Activated CD4-positive, alpha-beta T cell treated with anti-CD3 and anti-CD28 coated beads, Interleukin-2, amount 10 ng/mL, durations not matched to agents 24 days and 14 days (primary cell): ENCODE measurements at regions not wholly inside any gene's neighbourhood (a gene's known extent, or its start where the extent isn't known, plus 50 kb on each side); places are given as distances from the start of the nearest gene placed in this dataset.
"Not testable (repeated sequence)": the region's sequence is repeated elsewhere in the genome, so short reads cannot be mapped to it uniquely, and the experiment has no call there.

Experiments
- DNase-seq: peaks from one replicate; pipeline ENCODE4 v3.0.0; 2022
- H3K27ac Mint-ChIP-seq: one replicate; pipeline ENCODE4 v1.8.0; 2022; ENCODE audit warnings: mild to moderate bottlenecking, mixed read lengths
- H3K27me3 Mint-ChIP-seq: one replicate; pipeline ENCODE4 v1.8.0; 2022; ENCODE audit warnings: mixed read lengths
- H3K36me3 Mint-ChIP-seq: one replicate; pipeline ENCODE4 v1.8.0; 2022; ENCODE audit warnings: low read depth, mild to moderate bottlenecking, mixed read lengths
- H3K4me1 Mint-ChIP-seq: one replicate; pipeline ENCODE4 v1.8.0; 2021; ENCODE audit warnings: mixed read lengths
- H3K4me3 Mint-ChIP-seq: one replicate; pipeline ENCODE4 v1.8.0; 2022; ENCODE audit warnings: mild to moderate bottlenecking, moderate library complexity, mixed read lengths
- H3K9me3 Mint-ChIP-seq: one replicate; pipeline ENCODE4 v1.8.0; 2021; ENCODE audit warnings: mixed read lengths
- intact Hi-C: fragments of 100-400 bp; cut with micrococcal nuclease; formaldehyde crosslinking; loops from one replicate; pipeline ENCODE4 v1.15.1; 2023

DNA sequence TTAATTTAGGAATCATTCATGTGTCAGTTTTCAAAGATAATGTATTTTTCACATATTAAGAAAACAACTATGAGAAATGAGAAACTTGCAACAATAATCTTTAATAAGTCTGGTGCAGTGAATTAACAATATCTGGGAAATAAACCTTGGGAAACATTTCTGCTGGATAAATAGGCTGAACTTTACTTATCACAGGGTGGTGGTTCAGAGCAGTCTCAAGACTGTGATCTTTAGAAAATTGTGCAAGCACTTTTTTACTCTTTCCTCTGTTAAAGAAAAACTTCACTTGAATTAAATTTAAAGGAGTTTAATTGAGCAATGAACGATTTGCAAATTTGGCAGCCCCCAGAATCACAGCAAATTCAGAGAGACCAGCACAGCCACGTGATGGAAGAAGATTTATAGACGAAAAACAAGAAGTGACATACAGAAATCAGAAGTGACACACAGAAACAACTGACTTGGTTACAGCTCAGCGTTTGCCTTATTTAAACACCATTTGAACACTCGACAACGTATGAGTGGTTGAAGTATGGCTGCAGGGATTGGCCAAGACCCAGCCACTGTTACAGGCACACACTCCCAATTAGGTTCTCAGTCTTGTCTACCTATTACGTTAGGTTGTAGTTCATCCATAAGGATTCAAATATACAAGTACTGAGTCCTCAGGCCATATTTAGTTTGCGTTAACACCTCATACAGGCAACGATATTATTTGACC is 631.9 kb downstream of the SLCO4C1 start:
- no peak overlapping the region for H3K4me3 Mint-ChIP-seq
- no peaks in the 10 kb centered on the region for H3K4me1 Mint-ChIP-seq
- H3K27me3 Mint-ChIP-seq = no peaks in the 10 kb centered on the region
- H3K27ac Mint-ChIP-seq = no peak overlapping the region
- H3K9me3 Mint-ChIP-seq = no peaks in the 10 kb centered on the region
- intact Hi-C loops = no loop called here
- no peaks in the 10 kb centered on the region for H3K36me3 Mint-ChIP-seq
- DNase-seq = no peak

DNA sequence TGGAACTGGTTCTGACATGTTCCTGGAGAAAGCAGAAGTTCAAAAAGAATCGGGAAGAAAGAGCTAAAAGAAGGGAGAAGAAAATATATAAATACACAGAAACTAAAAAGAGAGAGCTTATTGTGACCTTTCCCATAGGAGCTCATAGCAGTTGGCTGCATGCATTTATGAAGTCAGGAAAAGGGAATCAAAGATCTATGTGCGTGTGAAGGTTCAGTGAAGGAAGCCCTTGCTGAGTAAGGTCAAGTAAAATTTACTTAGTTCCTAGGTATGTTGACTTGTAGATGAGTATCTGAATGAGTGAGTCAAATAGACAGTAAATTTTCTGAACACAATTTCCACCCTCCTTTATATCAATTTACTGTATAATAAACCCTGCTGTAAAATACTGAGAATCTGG is 632.5 kb downstream of the SLCO4C1 start:
- intact Hi-C loops = no loop called here
- Mint-ChIP-seq H3K4me3 (no peak overlapping the region), H3K27ac (no peak overlapping the region), H3K9me3 (no peaks in the 10 kb centered on the region), H3K27me3 (no peaks in the 10 kb centered on the region), H3K36me3 (no peaks in the 10 kb centered on the region), H3K4me1 (no peaks in the 10 kb centered on the region)
- DNase-seq = no peak

DNA sequence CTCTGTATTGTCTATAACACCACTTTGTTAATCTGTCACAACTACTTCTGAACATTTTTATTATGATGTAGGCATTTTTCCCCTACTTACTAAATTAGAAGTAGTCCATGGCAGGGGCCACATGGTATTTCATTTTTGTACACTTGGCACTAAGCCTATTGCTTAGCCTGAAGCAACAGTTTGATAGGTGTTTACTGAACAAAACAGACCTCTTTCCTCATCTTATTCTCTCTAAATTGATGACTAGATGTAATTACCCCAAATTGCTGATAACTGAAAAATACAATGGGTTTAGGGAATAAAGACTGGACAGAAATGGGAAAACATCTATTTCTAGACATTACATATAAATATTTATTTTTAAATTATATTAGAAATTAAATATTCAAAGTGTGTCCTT is 633.8 kb downstream of the SLCO4C1 start:
- intact Hi-C loops = no loop called here
- no peaks in the 10 kb centered on the region for H3K27me3 Mint-ChIP-seq
- no peaks in the 10 kb centered on the region for H3K9me3 Mint-ChIP-seq
- DNase-seq = no peak
- H3K4me3 Mint-ChIP-seq = no peak overlapping the region
- no peaks in the 10 kb centered on the region for H3K4me1 Mint-ChIP-seq
- H3K27ac Mint-ChIP-seq = no peak overlapping the region
- H3K36me3 Mint-ChIP-seq = no peaks in the 10 kb centered on the region

DNA sequence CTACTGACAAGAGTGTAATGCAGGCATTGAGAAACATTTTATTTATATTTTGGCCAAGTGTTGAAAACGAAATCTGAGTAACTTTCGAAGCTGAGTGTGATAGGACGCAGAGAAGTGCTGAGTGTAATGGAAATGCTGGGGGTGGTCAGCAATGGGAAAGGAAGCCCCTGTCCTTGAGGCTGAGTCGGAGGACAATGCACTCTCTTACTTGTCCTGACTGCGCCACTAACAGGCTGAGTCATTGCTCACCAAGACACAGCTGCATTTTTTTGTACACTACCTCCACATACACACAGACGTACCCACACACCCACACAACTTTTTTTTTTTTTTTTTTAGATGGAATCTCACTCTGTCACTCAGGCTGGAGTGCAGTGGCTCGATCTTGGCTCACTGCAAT is 637.7 kb downstream of the SLCO4C1 start:
- intact Hi-C loops = no loop called here
- no peaks in the 10 kb centered on the region for H3K4me1 Mint-ChIP-seq
- no peaks in the 10 kb centered on the region for H3K36me3 Mint-ChIP-seq
- no peak overlapping the region for H3K27ac Mint-ChIP-seq
- H3K27me3 Mint-ChIP-seq = no peaks in the 10 kb centered on the region
- no peak overlapping the region for H3K4me3 Mint-ChIP-seq
- no peak for DNase-seq
- H3K9me3 Mint-ChIP-seq = no peaks in the 10 kb centered on the region

GRCh38 chr5:101653996-101654395 is 642.1 kb downstream of the SLCO4C1 start:
- DNase-seq = no peak
- Mint-ChIP-seq H3K4me1 (no peaks in the 10 kb centered on the region), H3K9me3 (no peaks in the 10 kb centered on the region), H3K36me3 (no peaks in the 10 kb centered on the region), H3K27me3 (no peaks in the 10 kb centered on the region), H3K27ac (no peak overlapping the region), H3K4me3 (no peak overlapping the region)
- intact Hi-C loops = no loop called here

DNA sequence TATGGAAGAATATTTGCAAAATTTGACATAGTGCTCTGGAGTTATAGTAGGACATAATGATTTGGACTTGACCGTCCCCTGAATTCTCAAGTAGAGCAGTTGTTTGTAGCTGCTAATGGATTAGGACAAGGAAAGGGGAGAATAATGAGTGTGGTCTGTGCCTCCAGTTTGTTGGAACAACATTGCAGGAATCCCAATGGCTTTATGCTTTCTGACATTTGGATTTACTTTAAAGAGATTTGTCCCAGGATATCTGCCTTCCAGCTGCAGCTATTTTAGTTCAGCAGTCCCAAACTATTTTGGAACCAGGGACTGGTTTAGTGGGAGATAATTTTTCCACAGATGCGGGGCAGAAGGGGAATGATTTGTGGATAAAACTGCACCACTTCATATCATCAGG is 648.2 kb downstream of the SLCO4C1 start:
- intact Hi-C loops = no loop called here
- H3K27ac Mint-ChIP-seq = no peak overlapping the region
- H3K36me3 Mint-ChIP-seq = no peaks in the 10 kb centered on the region
- no peak overlapping the region for H3K4me3 Mint-ChIP-seq
- no peaks in the 10 kb centered on the region for H3K27me3 Mint-ChIP-seq
- no peaks in the 10 kb centered on the region for H3K9me3 Mint-ChIP-seq
- no peaks in the 10 kb centered on the region for H3K4me1 Mint-ChIP-seq
- no peak for DNase-seq

DNA sequence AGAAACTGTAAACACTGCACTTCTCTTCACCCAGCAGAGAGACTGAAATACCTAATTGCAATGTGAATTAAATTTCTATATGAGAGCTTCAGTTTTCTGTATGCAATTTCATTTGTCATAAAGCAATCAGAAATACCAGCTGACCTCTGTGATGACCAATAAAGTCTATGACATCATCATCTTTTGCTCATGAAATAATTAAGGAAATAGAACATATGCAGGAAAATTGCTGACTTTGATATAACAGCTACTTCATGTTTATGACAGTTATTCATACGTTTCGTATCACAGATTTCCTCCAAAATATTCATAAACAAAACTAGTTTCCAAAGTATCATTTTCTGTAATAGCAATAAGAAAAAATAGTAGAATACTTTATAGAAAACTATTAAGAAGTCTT is 652.3 kb downstream of the SLCO4C1 start:
- intact Hi-C loops = no loop called here
- Mint-ChIP-seq H3K36me3 (no peaks in the 10 kb centered on the region), H3K27ac (no peak overlapping the region), H3K4me1 (no peaks in the 10 kb centered on the region), H3K27me3 (no peaks in the 10 kb centered on the region), H3K9me3 (no peaks in the 10 kb centered on the region), H3K4me3 (no peak overlapping the region)
- DNase-seq = no peak

- H3K4me3 Mint-ChIP-seq = no peak overlapping the region
- H3K9me3 Mint-ChIP-seq = no peaks in the 10 kb centered on the region
- intact Hi-C loops = no loop called here
- H3K27me3 Mint-ChIP-seq = no peaks in the 10 kb centered on the region
- no peaks in the 10 kb centered on the region for H3K36me3 Mint-ChIP-seq
- no peak overlapping the region for H3K27ac Mint-ChIP-seq
- no peaks in the 10 kb centered on the region for H3K4me1 Mint-ChIP-seq
- DNase-seq = no peak
Measured at GRCh38 chr5:101637599-101637998, 658.5 kb downstream of the SLCO4C1 start.

DNA sequence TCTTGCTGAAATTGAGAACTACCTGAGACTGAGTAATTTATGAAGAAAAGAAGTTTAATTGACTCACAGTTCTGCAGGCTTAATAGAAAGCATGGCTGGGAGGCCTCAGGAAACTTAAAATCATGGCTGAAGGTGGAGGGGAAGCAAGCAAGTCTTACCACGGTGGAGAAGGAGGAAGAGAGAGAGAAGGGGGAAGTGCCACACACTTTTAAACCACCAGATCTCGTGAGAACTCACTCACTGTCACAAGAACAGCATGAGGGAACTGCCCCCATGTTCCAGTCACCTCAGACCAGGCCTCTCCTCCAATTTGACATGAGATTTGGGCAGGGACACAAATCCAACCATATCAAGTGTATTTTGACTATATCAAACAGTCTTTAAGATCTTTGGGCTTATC is 668.3 kb downstream of the SLCO4C1 start:
- H3K9me3 Mint-ChIP-seq, H3K36me3 Mint-ChIP-seq, H3K27ac Mint-ChIP-seq, H3K4me3 Mint-ChIP-seq, intact Hi-C loops, H3K27me3 Mint-ChIP-seq, DNase-seq, H3K4me1 Mint-ChIP-seq: not testable (repeated sequence)

DNA sequence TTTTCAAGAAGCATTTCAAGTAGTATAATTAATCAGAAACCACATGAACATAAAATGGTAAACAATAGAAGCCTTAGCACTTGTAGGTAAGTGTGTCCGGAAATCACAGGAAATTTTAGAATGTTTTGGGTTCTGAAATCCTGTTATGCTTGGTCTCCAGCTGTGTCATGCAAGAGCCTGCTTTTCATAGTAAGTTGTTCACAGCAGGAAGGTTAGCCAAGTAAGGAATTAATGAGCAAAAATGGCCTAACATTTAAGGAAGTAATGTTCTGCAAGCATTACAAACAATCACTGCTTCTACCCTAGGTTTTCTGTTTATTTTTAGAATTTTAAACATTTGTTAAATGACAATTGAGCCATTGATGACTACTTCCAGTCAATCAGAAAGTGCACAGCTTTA is 669.5 kb downstream of the SLCO4C1 start:
- intact Hi-C loops = no loop called here
- DNase-seq = no peak
- Mint-ChIP-seq H3K27ac (no peak overlapping the region), H3K36me3 (no peaks in the 10 kb centered on the region), H3K4me1 (no peaks in the 10 kb centered on the region), H3K27me3 (no peaks in the 10 kb centered on the region), H3K4me3 (no peak overlapping the region), H3K9me3 (no peaks in the 10 kb centered on the region)

- Mint-ChIP-seq H3K9me3 (no peaks in the 10 kb centered on the region), H3K4me3 (no peak overlapping the region), H3K27me3 (no peaks in the 10 kb centered on the region), H3K27ac (no peak overlapping the region), H3K36me3 (no peaks in the 10 kb centered on the region), H3K4me1 (no peaks in the 10 kb centered on the region)
- intact Hi-C loops = no loop called here
- DNase-seq = no peak
Measured at GRCh38 chr5:101611039-101611438, 685.0 kb downstream of the SLCO4C1 start.

DNA sequence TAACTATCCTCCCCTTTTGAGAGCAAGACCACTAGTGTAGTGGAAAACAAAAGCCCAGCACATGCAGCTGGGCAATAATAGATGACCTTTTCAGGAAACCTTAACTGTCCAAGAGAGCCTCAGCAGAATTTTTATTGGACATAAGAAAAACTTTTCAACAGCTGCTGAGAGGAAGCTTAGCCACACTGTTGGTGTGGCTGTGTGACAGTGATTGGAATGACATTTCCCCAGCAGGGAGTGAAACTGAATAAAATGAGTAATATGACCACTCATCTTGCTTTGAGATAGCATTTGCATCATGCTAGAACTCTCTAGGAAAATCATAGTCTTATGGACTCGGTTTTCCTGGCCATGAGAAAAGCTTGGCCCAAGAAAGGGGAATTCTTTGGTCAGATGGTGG is 687.8 kb downstream of the SLCO4C1 start:
- H3K36me3 Mint-ChIP-seq = no peaks in the 10 kb centered on the region
- no peak overlapping the region for H3K27ac Mint-ChIP-seq
- H3K27me3 Mint-ChIP-seq = no peaks in the 10 kb centered on the region
- no peaks in the 10 kb centered on the region for H3K4me1 Mint-ChIP-seq
- intact Hi-C loops = no loop called here
- no peaks in the 10 kb centered on the region for H3K9me3 Mint-ChIP-seq
- no peak for DNase-seq
- H3K4me3 Mint-ChIP-seq = no peak overlapping the region

DNA sequence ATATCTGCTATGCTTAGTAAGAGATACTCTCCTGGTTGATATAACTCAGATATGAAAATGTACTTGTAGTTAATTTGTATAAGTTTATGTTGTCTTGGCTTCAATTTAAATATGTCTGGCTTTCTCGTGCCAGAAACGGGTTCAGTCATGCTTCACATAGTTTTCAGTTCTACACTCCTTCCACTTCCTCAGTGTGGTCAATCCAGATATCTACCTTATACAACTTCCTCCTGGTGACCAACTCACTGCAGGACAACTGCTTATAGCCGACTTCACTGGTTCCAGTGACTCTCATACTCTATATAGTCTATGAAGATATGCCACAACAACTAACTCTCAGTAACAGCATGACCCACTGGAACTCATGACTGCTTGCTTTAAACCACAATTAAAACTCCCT is 690.4 kb downstream of the SLCO4C1 start:
- intact Hi-C loops = no loop called here
- Mint-ChIP-seq H3K4me3 (no peak overlapping the region), H3K4me1 (no peaks in the 10 kb centered on the region), H3K27ac (no peak overlapping the region), H3K36me3 (no peaks in the 10 kb centered on the region), H3K27me3 (no peaks in the 10 kb centered on the region), H3K9me3 (no peaks in the 10 kb centered on the region)
- no peak for DNase-seq

- H3K27ac Mint-ChIP-seq = no peak overlapping the region
- intact Hi-C loops = no loop called here
- DNase-seq = no peak
- no peaks in the 10 kb centered on the region for H3K36me3 Mint-ChIP-seq
- no peaks in the 10 kb centered on the region for H3K4me1 Mint-ChIP-seq
- H3K4me3 Mint-ChIP-seq = no peak overlapping the region
- H3K9me3 Mint-ChIP-seq = peaks cover 5% of the 10 kb centered on the region
- no peaks in the 10 kb centered on the region for H3K27me3 Mint-ChIP-seq
Measured at GRCh38 chr5:101600614-101601013, 695.5 kb downstream of the SLCO4C1 start.

GRCh38 chr5:101590384-101590783 is 687.3 kb upstream of the ST8SIA4 start:
- intact Hi-C loops = no loop called here
- no peak overlapping the region for H3K27ac Mint-ChIP-seq
- no peaks in the 10 kb centered on the region for H3K27me3 Mint-ChIP-seq
- H3K36me3 Mint-ChIP-seq = no peaks in the 10 kb centered on the region
- DNase-seq = no peak
- no peaks in the 10 kb centered on the region for H3K4me1 Mint-ChIP-seq
- H3K4me3 Mint-ChIP-seq = no peak overlapping the region
- peaks cover 5% of the 10 kb centered on the region for H3K9me3 Mint-ChIP-seq
